ENCODE measurements at regions not wholly inside any gene's neighbourhood (a gene's known extent, or its start where the extent isn't known, plus 50 kb on each side); places are given as distances from the start of the nearest gene placed in this dataset.

- ATAC-seq = no peak
- intact Hi-C loops (cut with micrococcal nuclease; ENCODE audit: unreplicated experiment) (no loop called here), in situ Hi-C loops (cut with HindIII; ENCODE audit: low pct_unique_long_range_greater_than_20kb, low sequenced_read_pairs) (no loop called here)
- no TSS peak for BruUV-seq (replicated peaks)
- H3K36me3 ChIP-seq (ENCODE audit: control insufficient read depth, insufficient read depth, low read length) = no peaks in the 10 kb centered on the region
- no peak for DNase-seq (ENCODE audit: low read depth, low spot score)
- TF ChIP-seq SIN3A (IDR thresholded peaks at IDR 0.05; ENCODE audit: borderline replicate concordance, insufficient read depth, low read depth, low read length) = no peak
- TF ChIP-seq TCF7L2 (IDR thresholded peaks at IDR 0.05; ENCODE audit: low read depth, low read length) = no peak
- no peak for TF ChIP-seq REST (IDR thresholded peaks at IDR 0.05; ENCODE audit: insufficient read depth in 1 of 2, low read depth in 2 of 2, low read length in 1 of 2)
- TF ChIP-seq CTCF (IDR thresholded peaks at IDR 0.05) = no peak
- TF ChIP-seq POLR2AphosphoS5 (IDR thresholded peaks at IDR 0.05; ENCODE audit: low read depth, low read length) = no peak
- ChIA-PET POLR2A (no interaction called here), CTCF (no interaction called here)
- no peaks in the 10 kb centered on the region for H3K9me3 ChIP-seq (ENCODE audit: control insufficient read depth, insufficient read depth, low read depth, low read length)
- no peaks in the 10 kb centered on the region for H3K27me3 ChIP-seq (ENCODE audit: control insufficient read depth, insufficient read depth, low read length)
- H3K27ac ChIP-seq (ENCODE audit: low read length) = no peak overlapping the region
- no peaks in the 10 kb centered on the region for H3K4me1 ChIP-seq (ENCODE audit: control insufficient read depth, insufficient read depth, low read length)
- H3K4me3 ChIP-seq (ENCODE audit: low read depth in 2 of 2, low read length in 2 of 2) = no peak overlapping the region
Observed at GRCh38 chr18:67621049-67621713, 104.7 kb upstream of the DSEL start.

GRCh38 chr18:67618061-67618460 lies 101.5 kb upstream of the DSEL start:
- no peak overlapping the region for H3K27ac ChIP-seq (ENCODE audit: low read length)
- no peak for ATAC-seq
- no peak for TF ChIP-seq CTCF (IDR thresholded peaks at IDR 0.05)
- no peak for TF ChIP-seq SIN3A (IDR thresholded peaks at IDR 0.05; ENCODE audit: borderline replicate concordance, insufficient read depth, low read depth, low read length)
- TF ChIP-seq TCF7L2 (IDR thresholded peaks at IDR 0.05; ENCODE audit: low read depth, low read length) = no peak
- no peak for TF ChIP-seq REST (IDR thresholded peaks at IDR 0.05; ENCODE audit: insufficient read depth in 1 of 2, low read depth in 2 of 2, low read length in 1 of 2)
- no peak for TF ChIP-seq POLR2AphosphoS5 (IDR thresholded peaks at IDR 0.05; ENCODE audit: low read depth, low read length)
- CTCF ChIA-PET = no interaction called here
- no peaks in the 10 kb centered on the region for H3K36me3 ChIP-seq (ENCODE audit: control insufficient read depth, insufficient read depth, low read length)
- no peak for DNase-seq (ENCODE audit: low read depth, low spot score)
- in situ Hi-C loops (cut with HindIII; ENCODE audit: low pct_unique_long_range_greater_than_20kb, low sequenced_read_pairs) = no loop called here
- H3K9me3 ChIP-seq (ENCODE audit: control insufficient read depth, insufficient read depth, low read depth, low read length) = no peaks in the 10 kb centered on the region
- no TSS peak for BruUV-seq (replicated peaks)
- intact Hi-C loops (cut with micrococcal nuclease; ENCODE audit: unreplicated experiment) = no loop called here
- no peaks in the 10 kb centered on the region for H3K27me3 ChIP-seq (ENCODE audit: control insufficient read depth, insufficient read depth, low read length)
- H3K4me3 ChIP-seq (ENCODE audit: low read depth in 2 of 2, low read length in 2 of 2) = no peak overlapping the region
- H3K4me1 ChIP-seq (ENCODE audit: control insufficient read depth, insufficient read depth, low read length) = no peaks in the 10 kb centered on the region
- POLR2A ChIA-PET = no interaction called here
